ENCODE measurements at regions not wholly inside any gene's neighbourhood (a gene's known extent, or its start where the extent isn't known, plus 50 kb on each side); places are given as distances from the start of the nearest gene placed in this dataset.
"Not testable (repeated sequence)": the region's sequence is repeated elsewhere in the genome, so short reads cannot be mapped to it uniquely, and the experiment has no call there.

- no peak for DNase-seq
These were observed 111.5 kb upstream of the SVIL start for GRCh38 chr10:29746080-29746797.

- DNase-seq = no peak
These were observed 106.3 kb upstream of the SVIL start for GRCh38 chr10:29740981-29741545.

- no peak for DNase-seq
These were observed 103.6 kb upstream of the SVIL start for GRCh38 chr10:29738341-29738740.

- no peak for DNase-seq
These were observed 102.4 kb upstream of the SVIL start for GRCh38 chr10:29737074-29737593.

- peak; percentile 56 for DNase-seq
These were observed 101.7 kb upstream of the SVIL start for GRCh38 chr10:29736366-29737073.

- peak; percentile 72 for DNase-seq
These were observed 101.0 kb upstream of the SVIL start for GRCh38 chr10:29735628-29736365.

- DNase-seq = peak; percentile 63
These were observed 100.3 kb upstream of the SVIL start for GRCh38 chr10:29734962-29735627.

- no peak for DNase-seq
These were observed 99.8 kb upstream of the SVIL start for GRCh38 chr10:29734640-29734961.

- no peak for DNase-seq
These were observed 98.6 kb upstream of the SVIL start for GRCh38 chr10:29733323-29733722.

GRCh38 chr10:29732918-29733317, 98.1 kb upstream of the SVIL start:
- no peak for DNase-seq

GRCh38 chr10:29731760-29732159, 97.0 kb upstream of the SVIL start:
- DNase-seq = peak; percentile 27

GRCh38 chr10:29730969-29731368, 96.2 kb upstream of the SVIL start:
- DNase-seq = no peak

GRCh38 chr10:29730458-29730857, 95.7 kb upstream of the SVIL start:
- no peak for DNase-seq

GRCh38 chr10:29728541-29729049, 93.8 kb upstream of the SVIL start:
- DNase-seq = no peak

GRCh38 chr10:29725927-29726326, 91.2 kb upstream of the SVIL start:
- DNase-seq = not testable (repeated sequence)

- DNase-seq = no peak
These were observed 90.5 kb upstream of the SVIL start for GRCh38 chr10:29725133-29725720.

- DNase-seq = no peak
These were observed 89.0 kb upstream of the SVIL start for GRCh38 chr10:29723726-29724125.

- DNase-seq = no peak
These were observed 88.0 kb upstream of the SVIL start for GRCh38 chr10:29722777-29723176.

- no peak for DNase-seq
These were observed 85.4 kb upstream of the SVIL start for GRCh38 chr10:29720149-29720548.

GRCh38 chr10:29719281-29719675, 84.5 kb upstream of the SVIL start:
- DNase-seq = no peak

GRCh38 chr10:29715296-29715695, 80.5 kb upstream of the SVIL start:
- DNase-seq = no peak

All from fibroblast of skin of back (primary cell).